Endothelial cell of umbilical vein (primary cell): ENCODE measurements at regions not wholly inside any gene's neighbourhood (a gene's known extent, or its start where the extent isn't known, plus 50 kb on each side); places are given as distances from the start of the nearest gene placed in this dataset.

Experiments used
- BruUV-seq: library from RNA; stranded (reverse); fragments of 400-500 nt; replicated peaks from 2 replicates; lab custom pipeline; 2021; lab: Mats Ljungman, UMichigan
- CTCF ChIA-PET: fragments of 300-600, 350-600 bp; sonication (Branson Sonifier 250); formaldehyde crosslinking; loops from one replicate; lab custom pipeline; 2021; ENCODE audit warnings: antibody characterized with exemption, inconsistent platforms; lab: Charles Lee
- POLR2A ChIA-PET: fragments of 300-600, 350-600 bp; sonication (Branson Sonifier 250); formaldehyde crosslinking; loops from one replicate; lab custom pipeline; 2021; ENCODE audit warnings: antibody characterized with exemption, inconsistent platforms; lab: Charles Lee
- DNase-seq: peaks from one replicate; pipeline ENCODE4 v3.0.0-alpha.2; 2011; ENCODE audit warnings: low read depth, low spot score
- FAIRE-seq: peaks from 2 replicates; lab custom pipeline; 2011; peaks lifted over from hg19 to GRCh38; lab: Jason Lieb, UNC
- H2AFZ ChIP-seq: 2 replicates; pipeline ENCODE4 v1.6.0; 2012; ENCODE audit warnings: low read depth, low read length, control low read depth, inconsistent platforms
- H3K27ac ChIP-seq: 2 replicates; pipeline ENCODE4 v1.5.1; 2011; ENCODE audit warnings: low read depth, mild to moderate bottlenecking, control low read depth, low read length, moderate library complexity; ENCODE audit not compliant: insufficient read depth
- H3K27me3 ChIP-seq, 2 experiments: 2 replicates each; pipeline versions ENCODE4 v1.6.0 to v1.6.1; 2011; ENCODE audit warnings: low read length in 2 of 2, mixed read lengths in 1 of 2; ENCODE audit not compliant: control insufficient read depth in 2 of 2, insufficient read depth in 2 of 2
- H3K36me3 ChIP-seq, 2 experiments: 2 replicates in 1 of 2; 3 replicates in 1 of 2; pipeline ENCODE4 v1.5.1; 2011; ENCODE audit warnings: low read length in 2 of 2, mild to moderate bottlenecking in 1 of 2, moderate library complexity in 1 of 2; ENCODE audit not compliant: control insufficient read depth in 2 of 2, insufficient read depth in 2 of 2; ENCODE audit errors: extremely low read depth in 1 of 2
- H3K4me1 ChIP-seq: 3 replicates; pipeline ENCODE4 v1.5.1; 2011; ENCODE audit warnings: mild to moderate bottlenecking, low read length; ENCODE audit not compliant: control insufficient read depth, insufficient read depth; ENCODE audit errors: extremely low read depth
- H3K4me2 ChIP-seq: 2 replicates; pipeline ENCODE4 v1.6.1; 2011; ENCODE audit warnings: low read length, control low read depth, mixed read lengths; ENCODE audit not compliant: insufficient read depth
- H3K4me3 ChIP-seq, 3 experiments: fragments of 200-600 bp in 1 of 3; sonication (generic), shearing (Covaris generic) in 1 of 3; replicated peaks in 1 of 3; 2 replicates each; pipeline ENCODE4 v1.5.1; 2011 to 2016; ENCODE audit warnings: control low read depth in 3 of 3, low read length in 3 of 3, mild to moderate bottlenecking in 2 of 3, inconsistent platforms in 1 of 3, low read depth in 1 of 3, moderate library complexity in 1 of 3; ENCODE audit not compliant: insufficient read depth in 1 of 3
- H3K79me2 ChIP-seq: 2 replicates; pipeline ENCODE4 v1.6.0; 2012; ENCODE audit warnings: low read length, inconsistent platforms; ENCODE audit not compliant: control insufficient read depth, insufficient read depth
- H3K9ac ChIP-seq: replicated peaks from 2 replicates; pipeline ENCODE3; 2011; ENCODE audit warnings: low read length, control low read depth; ENCODE audit not compliant: insufficient read depth; ENCODE audit errors: extremely low read depth
- H3K9me1 ChIP-seq: replicated peaks from 3 replicates; pipeline ENCODE4 v1.6.0; 2011; ENCODE audit warnings: mild to moderate bottlenecking, low read length; ENCODE audit not compliant: control insufficient read depth, insufficient read depth; ENCODE audit errors: extremely low read depth
- H3K9me3 ChIP-seq: replicated peaks from 2 replicates; pipeline ENCODE4 v1.5.1; 2012; ENCODE audit warnings: low read length, inconsistent platforms; ENCODE audit not compliant: control insufficient read depth, insufficient read depth
- H4K20me1 ChIP-seq: replicated peaks from 2 replicates; pipeline ENCODE3; 2011; ENCODE audit warnings: mild to moderate bottlenecking, low read length; ENCODE audit not compliant: control insufficient read depth, insufficient read depth; ENCODE audit errors: extremely low read depth
- CTCF ChIP-seq, 2 donors: IDR thresholded peaks; 1 replicate in 1 of 2; 2 replicates in 1 of 2; pipeline ENCODE4 v1.5.1; 2011; ENCODE audit warnings: low read length in 2 of 2, mild to moderate bottlenecking in 2 of 2, moderate library complexity in 2 of 2, control low read depth in 1 of 2, inconsistent platforms in 1 of 2, low read depth in 1 of 2; ENCODE audit not compliant: insufficient read depth in 1 of 2; ENCODE audit errors: extremely low read depth in 1 of 2
- EZH2 ChIP-seq: IDR thresholded peaks from 2 replicates; pipeline ENCODE4 v1.6.1; 2012; ENCODE audit warnings: borderline replicate concordance, low read depth, mild to moderate bottlenecking, moderate library complexity, low read length, inconsistent platforms; ENCODE audit not compliant: severe bottlenecking
- FOS ChIP-seq: IDR thresholded peaks from 2 replicates; pipeline ENCODE4 v1.6.1; 2011; ENCODE audit warnings: mild to moderate bottlenecking, low read length, moderate library complexity, borderline replicate concordance; ENCODE audit not compliant: insufficient read depth
- GATA2 ChIP-seq: IDR thresholded peaks from 2 replicates; pipeline ENCODE4 v1.7.0; 2011; ENCODE audit warnings: low read depth, mild to moderate bottlenecking, moderate library complexity, mixed read lengths, low read length; ENCODE audit not compliant: insufficient read length, insufficient read depth
- JUN ChIP-seq: IDR thresholded peaks from 2 replicates; pipeline ENCODE4 v1.6.1; 2011; ENCODE audit warnings: borderline replicate concordance, low read depth; ENCODE audit not compliant: insufficient read length, insufficient read depth
- MAX ChIP-seq: IDR thresholded peaks from 2 replicates; pipeline ENCODE4 v1.6.1; 2011; ENCODE audit not compliant: insufficient read depth, insufficient read length
- MYC ChIP-seq: IDR thresholded peaks from one replicate; pipeline ENCODE4 v1.6.1; 2011; ENCODE audit warnings: mild to moderate bottlenecking, low read depth, low read length
- POLR2A ChIP-seq: IDR thresholded peaks from 2 replicates; pipeline ENCODE4 v1.6.1; 2012; ENCODE audit warnings: low read depth, mild to moderate bottlenecking, control low read depth, low read length
- POLR2AphosphoS5 ChIP-seq: IDR thresholded peaks from 2 replicates; pipeline ENCODE4 v1.6.1; 2012; ENCODE audit warnings: low read depth, mild to moderate bottlenecking, control low read depth, low read length, moderate library complexity; ENCODE audit not compliant: insufficient read depth
- dilution Hi-C: fragments of 300-500 bp; cut with MboI; formaldehyde crosslinking; loops from one replicate; pipeline ENCODE4 v1.15.0; 2019; ENCODE audit warnings: low sequenced_read_pairs; ENCODE audit not compliant: extremely low pct_ligation_motif_present
- intact Hi-C: fragments of 100-400 bp; cut with micrococcal nuclease; formaldehyde crosslinking; loops from one replicate; pipeline ENCODE4 v1.10.0; 2022

GRCh38 chr5:135714126-135714894 lies 120.2 kb upstream of the SLC25A48 start:
- no peak overlapping the region for H3K4me2 ChIP-seq
- no peak overlapping the region for H2AFZ ChIP-seq
- no peaks in the 10 kb centered on the region for H3K79me2 ChIP-seq
- DNase-seq (no peak), FAIRE-seq (no peak)
- dilution Hi-C loops (no loop called here), intact Hi-C loops (no loop called here)
- no peak overlapping the region for H3K4me3 ChIP-seq
- no TSS peak for BruUV-seq
- TF ChIP-seq MAX: no peak
- TF ChIP-seq GATA2: no peak
- no peak for TF ChIP-seq CTCF (IDR thresholded peaks at IDR 0.05; ENCODE audit: extremely low read depth in 1 of 2, insufficient read depth in 1 of 2, low read depth in 1 of 2, low read length in 2 of 2)
- no peak for TF ChIP-seq JUN
- no peak for TF ChIP-seq MYC
- TF ChIP-seq FOS: no peak
- no peak for TF ChIP-seq POLR2AphosphoS5
- TF ChIP-seq EZH2: no peak
- no peak for TF ChIP-seq POLR2A
- ChIA-PET CTCF (no interaction called here), POLR2A (no interaction called here)
- H4K20me1 ChIP-seq: no peaks in the 10 kb centered on the region
- no peaks in the 10 kb centered on the region for H3K4me1 ChIP-seq
- H3K9ac ChIP-seq: no peak overlapping the region
- H3K27ac ChIP-seq: no peak overlapping the region
- H3K36me3 ChIP-seq: no peaks in the 10 kb centered on the region
- no peaks in the 10 kb centered on the region for H3K9me3 ChIP-seq
- H3K27me3 ChIP-seq: no peaks in the 10 kb centered on the region
- no peaks in the 10 kb centered on the region for H3K9me1 ChIP-seq
